GM18502 (cell line): ENCODE measurements at regions not wholly inside any gene's neighbourhood (a gene's known extent, or its start where the extent isn't known, plus 50 kb on each side); places are given as distances from the start of the nearest gene placed in this dataset.
"Not testable (repeated sequence)": the region's sequence is repeated elsewhere in the genome, so short reads cannot be mapped to it uniquely, and the experiment has no call there.

Experiments used
- ATAC-seq: cut with Tn5 transposase; IDR thresholded peaks from one replicate; pipeline ENCODE4 v1.9.1; 2021; ENCODE audit warnings: mild to moderate bottlenecking; ENCODE audit not compliant: unreplicated experiment, poor library complexity

GRCh38 chr2:66632882-66633281 is 198.0 kb downstream of the MEIS1 start:
- ATAC-seq, result not testable (repeated sequence)

- no peak for ATAC-seq
Observed at GRCh38 chr2:66633631-66634030, 198.7 kb downstream of the MEIS1 start.

- ATAC-seq, result no peak
Observed at GRCh38 chr2:66634784-66635183, 199.9 kb downstream of the MEIS1 start.

GRCh38 chr2:66641685-66642084 is 206.8 kb downstream of the MEIS1 start:
- no peak for ATAC-seq

GRCh38 chr2:66648081-66648480 is 213.2 kb downstream of the MEIS1 start:
- ATAC-seq, result not testable (repeated sequence)

- ATAC-seq, result no peak
Observed at GRCh38 chr2:66649006-66649405, 214.1 kb downstream of the MEIS1 start.

GRCh38 chr2:66651295-66651694 is 216.4 kb downstream of the MEIS1 start:
- no peak for ATAC-seq

- no peak for ATAC-seq
Observed at GRCh38 chr2:66660804-66661203, 225.9 kb downstream of the MEIS1 start.

GRCh38 chr2:66661253-66662173 is 226.6 kb downstream of the MEIS1 start:
- ATAC-seq, result no peak

GRCh38 chr2:66665124-66665984 is 230.4 kb downstream of the MEIS1 start:
- ATAC-seq, result no peak

GRCh38 chr2:66667301-66667700 is 232.4 kb downstream of the MEIS1 start:
- no peak for ATAC-seq

GRCh38 chr2:66673286-66673685 is 238.4 kb downstream of the MEIS1 start:
- ATAC-seq, result no peak

GRCh38 chr2:66674087-66674486 is 239.2 kb downstream of the MEIS1 start:
- ATAC-seq, result no peak

- no peak for ATAC-seq
Observed at GRCh38 chr2:66675591-66675990, 240.7 kb downstream of the MEIS1 start.

- no peak for ATAC-seq
Observed at GRCh38 chr2:66679442-66679841, 244.5 kb downstream of the MEIS1 start.

GRCh38 chr2:66682476-66682875 is 247.6 kb downstream of the MEIS1 start:
- ATAC-seq, result no peak

GRCh38 chr2:66683064-66683463 is 248.1 kb downstream of the MEIS1 start:
- no peak for ATAC-seq

- no peak for ATAC-seq
Observed at GRCh38 chr2:66683599-66683998, 248.7 kb downstream of the MEIS1 start.

- ATAC-seq, result no peak
Observed at GRCh38 chr2:66684289-66684688, 249.4 kb downstream of the MEIS1 start.

GRCh38 chr2:66686755-66687154 is 251.8 kb downstream of the MEIS1 start:
- ATAC-seq, result no peak

GRCh38 chr2:66688951-66689350 is 254.0 kb downstream of the MEIS1 start:
- no peak for ATAC-seq
